ENCODE measurements at regions not wholly inside any gene's neighbourhood (a gene's known extent, or its start where the extent isn't known, plus 50 kb on each side); places are given as distances from the start of the nearest gene placed in this dataset.
A peak's percentile ranks its signal among the peaks of the same experiment; 100 is the strongest.

DNA sequence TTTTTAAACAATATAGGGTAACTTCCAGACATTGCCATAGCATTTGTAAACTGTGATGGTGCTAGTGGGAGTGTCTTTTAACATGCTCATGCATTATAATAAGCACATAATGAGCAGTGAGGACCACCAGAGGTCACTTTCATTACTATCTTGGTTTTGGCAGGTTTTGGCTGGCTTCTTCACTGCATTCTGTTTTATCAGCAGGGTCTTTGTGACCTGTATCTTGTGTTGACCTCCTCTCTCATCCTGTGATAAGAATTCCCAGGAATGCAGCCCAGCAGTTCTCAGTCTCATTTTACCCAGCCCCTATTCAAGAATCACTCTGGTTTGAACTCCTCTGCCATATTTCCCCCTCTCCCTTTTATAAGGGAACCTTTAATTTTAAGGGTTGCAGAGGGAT, 91.3 kb downstream of the ZNF467 start:
- Histone ChIP-seq H2BK5ac (ENCODE audit: low read depth, low read length) (no peak overlapping the region), H3K4me2 (ENCODE audit: insufficient read depth in 1 of 2, low read depth in 2 of 2, low read length in 2 of 2) (peak overlapping the region; percentile 11 to 30; a peak in 2 of 4 replicates), H2BK12ac (ENCODE audit: low read depth, low read length) (no peak overlapping the region), H4K91ac (replicated peaks; ENCODE audit: insufficient read length, low read length) (no peak overlapping the region), H4K5ac (ENCODE audit: insufficient read length, low read depth, low read length) (no peak overlapping the region), H3K9ac (replicated peaks in 1 of 4; ENCODE audit: extremely low read depth in 1 of 4, low read depth in 3 of 4, low read length in 3 of 4) (no peak overlapping the region), H3K4ac (replicated peaks; ENCODE audit: insufficient read length, low read depth, low read length) (no peak overlapping the region), H2AK5ac (ENCODE audit: low read depth, low read length) (no peak overlapping the region), H3K4me1 (replicated peaks in 1 of 4; ENCODE audit: control insufficient read depth in 3 of 4, insufficient read depth in 4 of 4, low read length in 3 of 4) (peaks cover 0 to 11% (median 5%) of the 10 kb centered on the region in 4 experiments; a peak in 5 of 7 replicates), H3K9me3 (ENCODE audit: insufficient read depth in 2 of 2, low read depth in 1 of 2, low read length in 1 of 2) (no peaks in the 10 kb centered on the region), H2AFZ (ENCODE audit: low read length) (no peak overlapping the region), H3K79me2 (ENCODE audit: control insufficient read depth in 1 of 2, insufficient read depth in 2 of 2, low read length in 2 of 2) (no peaks in the 10 kb centered on the region), H4K20me1 (replicated peaks in 1 of 2; ENCODE audit: control insufficient read depth in 1 of 2, insufficient read depth in 2 of 2, low read length in 2 of 2) (no peaks in the 10 kb centered on the region), H3K23me2 (ENCODE audit: low read depth, low read length) (no peaks in the 10 kb centered on the region), H3K18ac (ENCODE audit: extremely low read depth, low read length) (0 out of 2 replicates have a peak overlapping the region, but pooled peaks have one; percentile 9), H3K79me1 (ENCODE audit: low read depth, low read length) (no peaks in the 10 kb centered on the region), H2BK120ac (replicated peaks; ENCODE audit: low read depth, low read length) (no peak overlapping the region), H3K4me3 (ENCODE audit: extremely low read depth in 1 of 4, insufficient read depth in 2 of 4, low read depth in 3 of 4, low read length in 4 of 4) (no peak overlapping the region), H2BK15ac (ENCODE audit: low read length) (no peak overlapping the region), H3K27me3 (replicated peaks in 1 of 4; ENCODE audit: control insufficient read depth in 3 of 4, extremely low read depth in 1 of 4, insufficient read depth in 3 of 4, low read length in 3 of 4) (no peaks in the 10 kb centered on the region), H3K56ac (replicated peaks; ENCODE audit: insufficient read length, low read depth, low read length) (no peak overlapping the region), H3K14ac (ENCODE audit: insufficient read length) (no peak overlapping the region), H2BK20ac (ENCODE audit: low read length) (no peak overlapping the region), H4K8ac (ENCODE audit: extremely low read depth, insufficient read depth, low read length) (no peak overlapping the region), H3K27ac (ENCODE audit: low read depth, low read length) (no peak overlapping the region), H3K23ac (ENCODE audit: insufficient read length) (no peak overlapping the region), H3K36me3 (ENCODE audit: control insufficient read depth in 2 of 4, insufficient read depth in 4 of 4, low read length in 3 of 4) (no peaks in the 10 kb centered on the region)
- ChIA-PET POLR2A (ENCODE audit: partially characterized antibody) (no interaction called here), CTCF (ENCODE audit: partially characterized antibody) (interaction anchor here (0.8 to 6.3 kb wide), 5 partner anchors 19 to 60 kb away, joined by 3 to 32 read pairs (median 3); no protein-coding TSS in a partner anchor)
- TF ChIP-seq RAD21 (IDR thresholded peaks at IDR 0.05 in 1 of 2, conservative IDR thresholded peaks at IDR 0.05 in 1 of 2; ENCODE audit: low read depth in 2 of 2, low read length in 2 of 2) (no peak), CREB1 (IDR thresholded peaks at IDR 0.05) (no peak), POLR2A (IDR thresholded peaks at IDR 0.05; ENCODE audit: control extremely low read depth in 1 of 2, low read depth in 2 of 2, low read length in 2 of 2) (no peak), MAFK (IDR thresholded peaks at IDR 0.05; ENCODE audit: low read depth, low read length) (no peak), RBBP5 (IDR thresholded peaks at IDR 0.05; ENCODE audit: borderline replicate concordance, low read depth, low read length) (no peak), YY1 (IDR thresholded peaks at IDR 0.05; ENCODE audit: low read depth, low read length) (no peak), TBP (IDR thresholded peaks at IDR 0.05; ENCODE audit: low read depth, low read length) (no peak), EP300 (IDR thresholded peaks at IDR 0.05; ENCODE audit: borderline replicate concordance in 1 of 2, low read depth in 2 of 2, low read length in 2 of 2) (no peak)
- FAIRE-seq, result no peak
- DNase-seq (ENCODE audit: low read depth in 1 of 2, low spot score in 2 of 2), result no peak

All from H1 (cell line).